Activated CD8-positive, alpha-beta memory T cell treated with anti-CD3 and anti-CD28 coated beads, Interleukin-2, amount 50 U/mL, for 24 hours (primary cell): ENCODE measurements at regions not wholly inside any gene's neighbourhood (a gene's known extent, or its start where the extent isn't known, plus 50 kb on each side); places are given as distances from the start of the nearest gene placed in this dataset.

Source experiments
- DNase-seq: peaks from one replicate; pipeline ENCODE4 v3.0.0-alpha.2; 2020; ENCODE audit errors: extremely low read depth

DNA sequence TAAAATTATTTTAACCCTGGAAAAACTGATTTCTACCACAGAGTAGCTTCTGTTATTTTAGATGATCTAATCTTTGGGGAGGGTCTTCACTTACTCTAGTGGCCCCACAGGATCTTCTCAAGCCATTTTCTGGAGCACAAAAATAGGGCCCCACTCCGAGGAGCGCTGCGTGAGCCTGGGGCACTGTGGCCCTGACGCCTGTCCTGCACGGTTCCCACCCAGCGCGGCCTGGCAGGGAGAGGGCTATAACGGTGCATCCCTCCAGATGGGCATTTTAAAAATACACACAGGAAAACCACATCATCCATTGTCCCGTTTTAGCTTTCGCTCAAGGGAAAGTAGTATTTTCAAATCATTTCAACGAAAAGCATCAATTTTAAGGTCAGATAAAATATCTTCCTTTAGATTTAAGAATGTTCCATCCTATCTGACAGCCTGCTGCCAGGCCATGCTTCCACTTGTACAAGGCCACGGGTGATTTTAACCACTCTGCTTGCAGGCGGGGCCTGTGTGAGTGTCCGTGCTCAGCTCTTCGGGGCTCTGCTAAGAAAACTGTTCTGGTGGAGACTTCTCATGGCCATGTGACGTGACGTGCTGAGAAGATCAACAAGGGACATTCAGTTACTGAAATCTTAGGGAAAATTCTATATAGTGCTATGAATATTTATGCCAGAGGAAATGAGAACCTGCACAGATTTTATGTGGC, 683.8 kb upstream of the SGCG start:
- DNase-seq: no peak

- DNase-seq: no peak
These were observed 682.6 kb upstream of the SGCG start for GRCh38 chr13:22497991-22498780.

- no peak for DNase-seq
These were observed 680.9 kb upstream of the SGCG start for GRCh38 chr13:22499919-22500318.

GRCh38 chr13:22505489-22505888, 675.3 kb upstream of the SGCG start:
- no peak for DNase-seq

DNA sequence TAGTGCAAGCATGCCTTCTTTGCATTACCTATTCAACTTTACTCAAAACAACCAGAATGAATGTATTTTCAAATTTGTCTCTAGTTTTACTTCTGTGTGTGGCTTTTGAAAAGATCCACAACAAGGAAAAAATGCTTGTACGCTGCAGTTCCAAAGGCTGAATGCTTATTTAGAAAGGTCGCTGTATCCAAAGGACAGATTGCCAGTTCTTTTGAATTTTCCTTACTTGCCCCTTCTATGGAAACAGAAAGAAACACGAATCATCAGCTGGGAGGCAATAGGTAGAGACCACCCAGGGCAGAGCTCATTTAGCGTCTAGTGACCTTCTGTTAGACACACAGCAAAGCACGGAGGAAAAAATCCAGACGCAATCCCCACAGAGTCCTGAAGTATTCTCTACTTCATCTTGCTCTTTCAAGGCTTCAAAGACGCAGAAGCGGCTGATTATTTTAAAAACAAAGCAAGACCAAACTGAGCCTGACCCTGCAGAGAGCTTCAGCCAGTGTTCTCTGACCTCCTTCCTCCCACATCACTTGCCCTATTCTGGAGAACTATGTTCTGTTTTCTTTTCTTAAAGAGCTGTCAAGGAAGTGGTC, 674.6 kb upstream of the SGCG start:
- DNase-seq: no peak

- no peak for DNase-seq
These were observed 663.2 kb upstream of the SGCG start for GRCh38 chr13:22517544-22517943.

DNA sequence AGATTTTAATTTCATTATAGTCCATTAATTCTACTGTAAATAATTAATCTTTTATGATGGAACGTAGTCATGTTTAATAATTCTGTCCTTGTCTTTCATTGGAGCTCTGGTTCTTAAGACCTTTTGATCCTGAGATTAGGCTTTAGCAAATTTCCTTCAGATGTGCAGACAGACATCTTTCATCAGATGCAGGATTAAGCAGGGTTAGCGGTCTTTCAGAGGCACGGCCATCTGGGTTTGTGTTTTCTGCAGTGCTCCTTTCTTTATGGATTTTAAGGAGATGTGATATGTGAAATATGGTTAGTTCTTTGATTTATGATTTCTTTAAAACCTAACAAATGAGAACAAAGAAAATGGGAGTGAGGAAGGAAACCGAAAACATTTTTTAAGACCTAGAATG, 643.9 kb upstream of the SGCG start:
- DNase-seq: no peak

GRCh38 chr13:22538400-22538799, 642.4 kb upstream of the SGCG start:
- DNase-seq: no peak

DNA sequence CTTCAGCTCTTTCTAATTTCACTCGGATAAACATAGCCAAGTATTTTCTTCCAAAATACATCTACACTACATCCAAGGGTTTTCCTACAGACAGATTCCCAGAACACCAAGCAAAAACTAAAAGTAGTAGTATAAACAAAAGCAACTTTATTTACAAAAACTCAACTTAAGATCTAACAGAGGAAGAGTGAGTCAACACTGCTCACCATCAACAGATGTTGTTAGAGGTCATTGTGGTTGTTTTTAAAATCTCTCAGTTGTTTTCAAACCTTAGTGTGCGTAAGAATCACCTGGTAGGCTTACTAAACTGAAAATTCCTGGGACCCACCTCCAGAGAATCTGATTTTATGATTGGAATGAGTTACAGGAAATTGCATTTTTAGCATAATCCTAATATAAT, 631.7 kb upstream of the SGCG start:
- no peak for DNase-seq

- DNase-seq: no peak
These were observed 619.2 kb upstream of the SGCG start for GRCh38 chr13:22561581-22561980.

DNA sequence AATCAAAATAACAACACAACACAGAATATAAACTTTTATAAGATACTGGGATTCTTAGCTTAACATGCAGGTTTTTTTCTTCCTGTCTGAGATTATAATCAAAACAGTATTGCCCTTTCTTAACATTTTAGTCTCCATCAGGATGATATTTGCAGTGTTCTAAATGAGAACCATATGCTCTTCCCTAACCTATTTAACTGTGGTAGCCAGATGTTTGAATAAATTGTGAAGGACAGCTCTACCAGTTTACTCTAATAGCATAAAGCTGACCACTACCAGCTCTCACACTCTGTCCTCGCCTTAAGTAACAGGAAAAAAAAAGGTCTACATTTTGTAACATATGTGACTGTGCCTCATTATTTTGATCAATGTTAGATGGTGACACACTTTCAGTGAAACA, 618.7 kb upstream of the SGCG start:
- no peak for DNase-seq

DNA sequence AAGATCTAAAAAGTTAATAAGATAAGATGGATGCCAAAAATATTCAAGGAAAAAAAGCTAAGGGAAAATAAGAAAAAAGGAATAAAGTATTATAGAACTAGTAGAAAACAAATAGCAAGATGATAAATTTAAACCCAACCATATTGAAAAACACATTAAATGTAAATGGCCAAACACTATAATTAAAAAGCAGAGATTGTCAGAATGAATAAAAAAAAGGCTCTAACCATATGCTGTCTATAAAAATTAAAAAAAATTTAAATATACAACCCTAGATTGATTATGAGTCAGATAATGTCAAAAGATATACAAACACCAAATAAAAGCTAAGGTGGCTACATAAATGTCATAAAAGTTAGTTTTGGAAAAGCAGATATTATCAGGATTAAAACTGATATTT, 617.5 kb upstream of the SGCG start:
- no peak for DNase-seq

GRCh38 chr13:22569811-22570210, 611.0 kb upstream of the SGCG start:
- no peak for DNase-seq

- DNase-seq: no peak
These were observed 590.9 kb upstream of the SGCG start for GRCh38 chr13:22589880-22590279.

DNA sequence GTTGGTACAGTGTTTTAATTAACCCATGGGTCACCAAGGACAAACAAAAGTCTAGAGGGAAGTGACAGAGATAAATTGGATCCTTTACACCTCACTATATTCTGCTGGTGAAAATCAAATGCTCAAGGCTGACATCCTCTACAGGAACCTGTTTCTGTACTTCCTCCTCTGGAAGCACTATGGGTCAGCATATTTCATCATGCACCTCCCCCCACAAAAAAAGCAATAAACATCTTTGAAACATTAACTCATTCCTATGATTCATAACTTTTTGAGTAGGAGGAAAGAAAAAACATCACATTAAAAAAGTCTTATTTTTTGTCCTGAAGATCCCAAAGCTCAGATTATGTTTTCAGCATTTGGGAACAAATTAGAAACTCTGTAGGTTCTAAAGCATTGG, 588.3 kb upstream of the SGCG start:
- DNase-seq: no peak

- DNase-seq: no peak
These were observed 586.7 kb upstream of the SGCG start for GRCh38 chr13:22594041-22594440.

- DNase-seq: no peak
These were observed 584.5 kb upstream of the SGCG start for GRCh38 chr13:22596171-22596863.

GRCh38 chr13:22599156-22599555, 581.6 kb upstream of the SGCG start:
- no peak for DNase-seq

DNA sequence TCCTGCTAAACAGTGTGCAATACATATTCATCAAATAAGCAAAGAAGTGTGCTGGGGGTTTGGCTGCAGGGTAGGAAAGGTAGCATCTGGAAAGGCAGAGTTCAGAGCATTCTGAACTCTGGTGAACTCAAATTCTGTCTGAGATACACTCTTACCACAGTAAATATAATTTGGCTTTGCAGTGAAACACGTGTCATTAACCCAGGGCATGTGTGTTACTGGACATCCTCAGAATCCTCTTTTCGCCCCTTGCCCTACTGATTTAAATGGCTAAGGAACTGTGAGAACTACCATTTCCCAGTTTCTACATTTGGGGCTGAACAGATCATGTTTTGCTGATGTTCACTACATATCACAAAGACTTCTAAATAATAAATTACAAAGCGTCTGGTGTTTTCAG, 562.8 kb upstream of the SGCG start:
- no peak for DNase-seq

GRCh38 chr13:22625691-22626090, 555.1 kb upstream of the SGCG start:
- no peak for DNase-seq

GRCh38 chr13:22629374-22629773, 551.4 kb upstream of the SGCG start:
- DNase-seq: no peak

DNA sequence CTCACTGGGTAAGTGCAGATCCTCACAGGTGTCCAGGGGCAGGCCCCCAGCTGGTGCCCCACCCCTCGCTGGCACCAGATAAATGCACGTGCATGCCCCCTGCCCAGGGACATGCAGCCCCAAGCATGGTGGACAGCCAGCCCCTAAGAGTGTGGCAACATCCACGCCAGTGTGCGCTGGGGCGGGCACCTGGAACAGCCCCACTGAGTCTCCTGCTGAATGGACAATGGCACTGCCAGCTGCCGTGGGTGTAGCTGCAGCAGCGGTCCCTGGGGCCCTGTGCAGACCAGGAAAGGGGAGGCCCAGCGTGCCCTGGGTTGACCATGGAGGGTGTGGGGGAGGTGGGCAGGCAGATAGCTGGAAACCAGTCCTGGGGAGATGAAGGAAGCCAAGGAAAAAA, 538.7 kb upstream of the SGCG start:
- DNase-seq: no peak

DNA sequence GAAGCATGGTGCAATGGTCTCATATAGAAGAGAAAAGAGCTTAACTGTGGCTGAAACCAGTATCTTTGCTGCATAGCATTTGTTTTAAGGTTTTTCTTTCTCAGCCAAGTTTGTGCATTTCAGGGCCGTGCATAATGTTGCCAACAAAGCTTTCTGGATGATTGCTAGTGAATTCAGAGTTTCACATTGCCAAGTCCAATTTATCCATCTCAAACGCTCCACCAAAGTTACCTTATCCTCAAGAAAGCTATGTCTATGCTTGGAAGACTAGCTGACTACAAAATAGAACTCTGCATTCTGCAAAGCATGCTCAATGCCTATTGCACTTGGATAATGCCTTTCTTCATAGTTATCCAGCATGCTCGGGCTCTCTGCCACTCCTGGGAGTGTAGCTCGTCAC, 535.8 kb upstream of the SGCG start:
- DNase-seq: no peak
